OCI-LY3 (cell line): ENCODE measurements at regions not wholly inside any gene's neighbourhood (a gene's known extent, or its start where the extent isn't known, plus 50 kb on each side); places are given as distances from the start of the nearest gene placed in this dataset.

ENCODE experiments used
- H2AFZ ChIP-seq: fragments of 200-600, 300-600 bp; shearing (Covaris generic); 2 replicates; pipeline ENCODE4 v1.6.0; 2014; ENCODE audit warnings: antibody characterized with exemption, low read depth, low read length
- H3K27ac ChIP-seq: fragments of 200-600, 300-600 bp; sonication (generic); 2 replicates; pipeline ENCODE4 v1.5.1; 2014; ENCODE audit warnings: mild to moderate bottlenecking, low read length, moderate library complexity, mixed read lengths
- H3K27me3 ChIP-seq: fragments of 200-600, 300-600 bp; sonication (generic); 2 replicates; pipeline ENCODE4 v1.6.1; 2014; ENCODE audit warnings: low read depth, low read length, mixed read lengths
- H3K36me3 ChIP-seq: fragments of 200-600, 300-600 bp; sonication (generic); replicated peaks from 2 replicates; pipeline ENCODE3; 2014; ENCODE audit warnings: low read depth, low read length, mixed read lengths
- H3K4me1 ChIP-seq: fragments of 300-600, 200-600 bp; sonication (generic); 2 replicates; pipeline ENCODE4 v1.6.1; 2014; ENCODE audit warnings: low read length, mixed read lengths
- H3K4me2 ChIP-seq: fragments of 200-600, 300-600 bp; sonication (generic); 2 replicates; pipeline ENCODE4 v1.6.1; 2014; ENCODE audit warnings: low read length, mixed read lengths
- H3K4me3 ChIP-seq: fragments of 300-600, 200-600 bp; sonication (generic); 2 replicates; pipeline ENCODE4 v1.5.1; 2014; ENCODE audit warnings: antibody characterized with exemption, mild to moderate bottlenecking, low read length, moderate library complexity
- H3K79me2 ChIP-seq: fragments of 300-600, 200-600 bp; shearing (Covaris generic); 2 replicates; pipeline ENCODE4 v1.6.1; 2014; ENCODE audit warnings: mild to moderate bottlenecking, low read length, mixed read lengths
- H3K9ac ChIP-seq: fragments of 300-600, 200-600 bp; shearing (Covaris generic); 2 replicates; pipeline ENCODE4 v1.6.0; 2014; ENCODE audit warnings: mild to moderate bottlenecking, low read length, moderate library complexity
- H3K9me3 ChIP-seq: fragments of 200-600, 300-600 bp; shearing (Covaris generic); 2 replicates; pipeline ENCODE4 v1.6.1; 2014; ENCODE audit warnings: low read length, mixed read lengths; ENCODE audit not compliant: insufficient read depth
- H4K20me1 ChIP-seq: fragments of 200-600, 300-600 bp; sonication (generic); 2 replicates; pipeline ENCODE4 v1.6.1; 2016; ENCODE audit warnings: low read length, mixed read lengths; ENCODE audit not compliant: insufficient read depth
- CTCF ChIP-seq: fragments of 200-600, 300-600 bp; sonication (generic); IDR thresholded peaks from 2 replicates; pipeline ENCODE4 v1.5.1; 2014; ENCODE audit warnings: antibody characterized with exemption, low read length, low read depth
- EZH2phosphoT487 ChIP-seq: fragments of 200-600 bp; shearing (Covaris generic); IDR thresholded peaks from 2 replicates; pipeline ENCODE4 v1.6.1; 2018; ENCODE audit warnings: antibody characterized with exemption, mixed run types, low read depth

GRCh38 chr10:124286621-124287020 is 132.1 kb downstream of the OAT start:
- H3K4me1 ChIP-seq = no peaks in the 10 kb centered on the region
- no peaks in the 10 kb centered on the region for H3K36me3 ChIP-seq
- H2AFZ ChIP-seq = no peak overlapping the region
- H3K9me3 ChIP-seq = no peaks in the 10 kb centered on the region
- no peaks in the 10 kb centered on the region for H4K20me1 ChIP-seq
- no peak overlapping the region for H3K4me3 ChIP-seq
- H3K79me2 ChIP-seq = no peaks in the 10 kb centered on the region
- no peaks in the 10 kb centered on the region for H3K27me3 ChIP-seq
- no peak overlapping the region for H3K9ac ChIP-seq
- no peak overlapping the region for H3K27ac ChIP-seq
- no peak for TF ChIP-seq CTCF
- TF ChIP-seq EZH2phosphoT487 = no peak
- H3K4me2 ChIP-seq = no peak overlapping the region

- H3K79me2 ChIP-seq = no peaks in the 10 kb centered on the region
- H4K20me1 ChIP-seq = no peaks in the 10 kb centered on the region
- TF ChIP-seq CTCF = no peak
- TF ChIP-seq EZH2phosphoT487 = no peak
- no peaks in the 10 kb centered on the region for H3K27me3 ChIP-seq
- H3K4me3 ChIP-seq = no peak overlapping the region
- H3K9me3 ChIP-seq = no peaks in the 10 kb centered on the region
- H3K27ac ChIP-seq = no peak overlapping the region
- no peak overlapping the region for H2AFZ ChIP-seq
- no peaks in the 10 kb centered on the region for H3K36me3 ChIP-seq
- H3K9ac ChIP-seq = no peak overlapping the region
- no peak overlapping the region for H3K4me2 ChIP-seq
- H3K4me1 ChIP-seq = no peaks in the 10 kb centered on the region
Measured at GRCh38 chr10:124285587-124286527, 132.9 kb downstream of the OAT start.

- H2AFZ ChIP-seq = no peak overlapping the region
- H3K4me2 ChIP-seq = no peak overlapping the region
- H3K4me3 ChIP-seq = no peak overlapping the region
- no peaks in the 10 kb centered on the region for H3K79me2 ChIP-seq
- no peaks in the 10 kb centered on the region for H3K27me3 ChIP-seq
- no peaks in the 10 kb centered on the region for H3K9me3 ChIP-seq
- H3K4me1 ChIP-seq = no peaks in the 10 kb centered on the region
- H4K20me1 ChIP-seq = no peaks in the 10 kb centered on the region
- no peaks in the 10 kb centered on the region for H3K36me3 ChIP-seq
- no peak for TF ChIP-seq EZH2phosphoT487
- TF ChIP-seq CTCF = no peak
- H3K9ac ChIP-seq = no peak overlapping the region
- H3K27ac ChIP-seq = no peak overlapping the region
Measured at GRCh38 chr10:124283949-124284250, 134.8 kb downstream of the OAT start.

- H3K4me2 ChIP-seq = no peak overlapping the region
- H3K9me3 ChIP-seq = no peaks in the 10 kb centered on the region
- H3K27me3 ChIP-seq = no peaks in the 10 kb centered on the region
- H3K4me1 ChIP-seq = no peaks in the 10 kb centered on the region
- H3K79me2 ChIP-seq = no peaks in the 10 kb centered on the region
- no peak overlapping the region for H2AFZ ChIP-seq
- H3K4me3 ChIP-seq = no peak overlapping the region
- TF ChIP-seq CTCF (no peak), EZH2phosphoT487 (no peak)
- H4K20me1 ChIP-seq = no peaks in the 10 kb centered on the region
- H3K27ac ChIP-seq = no peak overlapping the region
- no peak overlapping the region for H3K9ac ChIP-seq
- H3K36me3 ChIP-seq = no peaks in the 10 kb centered on the region
Measured at GRCh38 chr10:124283215-124283948, 135.3 kb downstream of the OAT start.
